ENCODE measurements at regions not wholly inside any gene's neighbourhood (a gene's known extent, or its start where the extent isn't known, plus 50 kb on each side); places are given as distances from the start of the nearest gene placed in this dataset.
A peak's percentile ranks its signal among the peaks of the same experiment; 100 is the strongest.
"Not testable (repeated sequence)": the region's sequence is repeated elsewhere in the genome, so short reads cannot be mapped to it uniquely, and the experiment has no call there.

DNA sequence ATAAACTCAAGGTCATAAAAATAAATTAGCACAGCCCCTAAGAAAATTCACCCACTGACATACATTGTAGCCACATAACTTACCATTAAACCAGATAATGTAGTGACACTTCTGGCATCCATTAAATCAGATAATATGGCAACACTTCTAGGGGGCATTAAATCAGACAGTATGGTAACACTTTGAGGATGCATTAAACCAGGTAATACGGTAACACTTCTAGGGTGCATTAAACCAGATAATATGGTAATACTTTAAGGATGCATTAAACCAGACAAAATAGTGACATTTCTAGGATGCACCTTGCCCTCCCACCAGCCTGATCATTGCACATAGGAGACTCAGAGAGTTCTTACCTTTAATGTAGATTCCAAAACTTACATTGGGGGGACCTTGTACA lies 1220.5 kb upstream of the TMEM132C start:
- DNase-seq (ENCODE audit: extremely low spot score): no peak
- intact Hi-C loops (cut with DNase I): no loop called here
- Histone ChIP-seq H3K9me3 (no peaks in the 10 kb centered on the region), H3K4me3 (no peak overlapping the region), H3K27me3 (no peaks in the 10 kb centered on the region), H3K36me3 (no peaks in the 10 kb centered on the region), H3K27ac (replicated peaks in 1 of 4) (no peak overlapping the region), H3K4me1 (peaks cover 0 to 13% (median 7%) of the 10 kb centered on the region in 4 donors)
- TF ChIP-seq EP300 (IDR thresholded peaks at IDR 0.05): no peak
- no peak for TF ChIP-seq POLR2A (IDR thresholded peaks at IDR 0.05; ENCODE audit: low read depth)
- no peak for TF ChIP-seq POLR2AphosphoS5 (IDR thresholded peaks at IDR 0.05)
- TF ChIP-seq, protein P1, sequence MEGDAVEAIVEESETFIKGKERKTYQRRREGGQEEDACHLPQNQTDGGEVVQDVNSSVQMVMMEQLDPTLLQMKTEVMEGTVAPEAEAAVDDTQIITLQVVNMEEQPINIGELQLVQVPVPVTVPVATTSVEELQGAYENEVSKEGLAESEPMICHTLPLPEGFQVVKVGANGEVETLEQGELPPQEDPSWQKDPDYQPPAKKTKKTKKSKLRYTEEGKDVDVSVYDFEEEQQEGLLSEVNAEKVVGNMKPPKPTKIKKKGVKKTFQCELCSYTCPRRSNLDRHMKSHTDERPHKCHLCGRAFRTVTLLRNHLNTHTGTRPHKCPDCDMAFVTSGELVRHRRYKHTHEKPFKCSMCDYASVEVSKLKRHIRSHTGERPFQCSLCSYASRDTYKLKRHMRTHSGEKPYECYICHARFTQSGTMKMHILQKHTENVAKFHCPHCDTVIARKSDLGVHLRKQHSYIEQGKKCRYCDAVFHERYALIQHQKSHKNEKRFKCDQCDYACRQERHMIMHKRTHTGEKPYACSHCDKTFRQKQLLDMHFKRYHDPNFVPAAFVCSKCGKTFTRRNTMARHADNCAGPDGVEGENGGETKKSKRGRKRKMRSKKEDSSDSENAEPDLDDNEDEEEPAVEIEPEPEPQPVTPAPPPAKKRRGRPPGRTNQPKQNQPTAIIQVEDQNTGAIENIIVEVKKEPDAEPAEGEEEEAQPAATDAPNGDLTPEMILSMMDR (IDR thresholded peaks at IDR 0.05): no peak
- 82% methylated on average over 1 of the region's 1 CpG for WGBS

DNA sequence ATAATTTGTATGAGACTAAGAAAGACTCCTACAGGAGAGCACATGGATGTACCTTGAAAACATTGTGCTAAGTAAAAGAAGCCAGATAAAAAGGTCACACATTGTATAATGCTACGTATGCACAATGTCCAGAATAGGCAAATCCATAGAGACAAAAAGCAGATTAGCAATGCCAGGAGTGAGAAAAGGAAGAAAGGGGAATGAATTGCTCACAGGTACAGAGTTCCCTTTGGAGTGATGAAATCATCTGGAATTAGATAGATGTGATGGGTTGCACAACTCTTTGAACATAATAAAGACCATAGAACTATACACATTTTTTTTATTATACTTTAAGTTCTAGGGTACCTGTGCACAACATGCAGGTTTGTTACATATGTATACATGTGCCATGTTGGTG lies 1218.9 kb upstream of the TMEM132C start:
- H3K27ac ChIP-seq (replicated peaks in 1 of 4): no peak overlapping the region
- TF ChIP-seq, protein P1 (IDR thresholded peaks at IDR 0.05): no peak
- TF ChIP-seq EP300 (IDR thresholded peaks at IDR 0.05) (no peak), POLR2A (IDR thresholded peaks at IDR 0.05; ENCODE audit: low read depth) (no peak), POLR2AphosphoS5 (IDR thresholded peaks at IDR 0.05) (no peak)
- H3K27me3 ChIP-seq: no peaks in the 10 kb centered on the region
- no peak for DNase-seq (ENCODE audit: extremely low spot score)
- no peaks in the 10 kb centered on the region for H3K36me3 ChIP-seq
- H3K4me3 ChIP-seq: no peak overlapping the region
- no peaks in the 10 kb centered on the region for H3K9me3 ChIP-seq
- WGBS: 69% methylated on average over 1 of the region's 1 CpG
- intact Hi-C loops (cut with DNase I): no loop called here
- peaks cover 0 to 13% (median 7%) of the 10 kb centered on the region in 4 donors for H3K4me1 ChIP-seq

DNA sequence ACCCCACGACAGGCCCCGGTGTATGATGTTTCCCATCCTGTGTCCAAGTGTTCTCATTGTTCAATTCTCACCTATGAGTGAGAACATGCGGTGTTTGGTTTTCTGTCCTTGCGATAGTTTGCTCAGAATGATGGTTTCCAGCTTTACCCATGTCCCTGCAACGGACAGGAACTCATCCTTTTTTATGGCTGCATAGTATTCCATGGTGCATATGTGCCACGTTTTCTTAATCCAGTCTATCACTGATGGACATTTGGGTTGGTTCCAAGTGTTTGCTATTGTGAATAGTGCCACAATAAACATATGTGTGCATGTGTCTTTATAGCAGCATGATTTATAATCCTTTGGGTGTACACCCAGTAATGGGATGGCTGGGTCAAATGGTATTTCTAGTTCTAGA lies 1218.4 kb upstream of the TMEM132C start:
- H3K27me3 ChIP-seq; H3K4me3 ChIP-seq; H3K9me3 ChIP-seq; H3K27ac ChIP-seq (replicated peaks in 1 of 4); H3K36me3 ChIP-seq; DNase-seq (ENCODE audit: extremely low spot score); intact Hi-C loops (cut with DNase I): not testable (repeated sequence)
- H3K4me1 ChIP-seq: peaks cover 0 to 13% (median 7%) of the 10 kb centered on the region in 4 donors
- WGBS: 94% methylated on average over 6 of the region's 6 CpGs

DNA sequence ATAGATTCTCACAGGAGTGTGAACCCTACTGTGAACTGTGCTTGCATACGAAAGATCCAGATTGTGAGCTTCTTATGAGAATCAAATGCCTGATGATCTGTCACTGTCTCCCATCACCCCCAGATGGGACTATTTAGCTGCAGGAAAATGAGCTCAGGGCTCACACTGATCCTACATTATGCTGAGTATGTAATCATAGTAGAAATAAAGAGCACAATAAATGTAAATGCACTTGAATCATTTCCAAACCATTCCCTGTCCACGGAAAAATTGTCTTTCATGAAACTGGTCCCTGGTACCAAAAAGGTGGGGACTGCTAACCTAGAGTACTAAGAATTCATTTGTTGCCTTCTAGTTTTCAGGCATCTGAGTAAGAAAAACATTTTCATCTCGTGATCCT lies 1215.8 kb upstream of the TMEM132C start:
- Histone ChIP-seq H3K9me3 (no peaks in the 10 kb centered on the region), H3K27ac (replicated peaks in 1 of 4) (no peak overlapping the region), H3K4me3 (no peak overlapping the region), H3K27me3 (no peaks in the 10 kb centered on the region), H3K36me3 (no peaks in the 10 kb centered on the region), H3K4me1 (no peaks in the 10 kb centered on the region)
- WGBS: 85% methylated on average over 3 of the region's 3 CpGs
- intact Hi-C loops (cut with DNase I): no loop called here
- no peak for DNase-seq (ENCODE audit: extremely low spot score)
- TF ChIP-seq POLR2AphosphoS5 (IDR thresholded peaks at IDR 0.05) (no peak), EP300 (IDR thresholded peaks at IDR 0.05) (no peak), POLR2A (IDR thresholded peaks at IDR 0.05; ENCODE audit: low read depth) (no peak)

DNA sequence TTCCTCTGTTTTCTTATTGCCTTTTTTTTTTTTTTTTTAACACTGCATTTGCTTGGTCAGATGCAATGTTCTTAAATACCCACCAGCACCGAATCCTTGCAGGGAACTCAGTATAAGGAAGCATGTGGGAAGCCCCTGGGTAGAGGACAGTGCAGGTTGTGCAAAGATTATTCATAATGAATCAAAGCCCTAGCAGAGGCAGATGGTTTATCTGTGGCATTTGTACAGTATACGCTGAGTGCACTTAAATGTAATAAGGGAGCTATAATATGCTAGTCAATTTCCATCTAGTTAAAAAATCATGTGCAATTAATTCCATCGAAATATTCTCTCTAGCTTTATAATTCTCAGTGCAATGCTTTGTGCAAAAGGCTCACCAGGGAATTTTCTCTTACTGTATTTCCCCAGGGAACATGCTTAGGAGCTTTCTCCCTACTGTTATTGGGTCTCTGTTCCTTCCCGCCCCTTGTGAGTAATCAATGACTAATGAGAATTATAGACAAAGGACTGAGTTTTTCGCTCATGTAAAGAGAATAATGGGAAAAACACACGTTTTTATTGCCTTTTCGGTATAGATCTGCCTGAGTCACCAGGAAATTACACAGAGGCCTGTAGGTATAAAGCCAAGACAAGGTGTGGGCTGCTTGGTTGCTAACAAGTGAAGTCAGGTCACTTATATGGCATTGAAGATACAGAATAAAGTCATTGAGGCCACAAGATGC lies 1214.3 kb upstream of the TMEM132C start:
- Histone ChIP-seq H3K36me3 (no peaks in the 10 kb centered on the region), H3K4me3 (no peak overlapping the region), H3K9me3 (no peaks in the 10 kb centered on the region), H3K27me3 (no peaks in the 10 kb centered on the region), H3K27ac (replicated peaks in 1 of 4) (no peak overlapping the region), H3K4me1 (no peaks in the 10 kb centered on the region)
- 76% methylated on average over 7 of the region's 7 CpGs for WGBS
- intact Hi-C loops (cut with DNase I): no loop called here
- no peak for TF ChIP-seq EP300 (IDR thresholded peaks at IDR 0.05)
- TF ChIP-seq, protein P1 (IDR thresholded peaks at IDR 0.05): no peak
- no peak for TF ChIP-seq POLR2AphosphoS5 (IDR thresholded peaks at IDR 0.05)
- no peak for TF ChIP-seq POLR2A (IDR thresholded peaks at IDR 0.05; ENCODE audit: low read depth)
- no peak for DNase-seq (ENCODE audit: extremely low spot score)

DNA sequence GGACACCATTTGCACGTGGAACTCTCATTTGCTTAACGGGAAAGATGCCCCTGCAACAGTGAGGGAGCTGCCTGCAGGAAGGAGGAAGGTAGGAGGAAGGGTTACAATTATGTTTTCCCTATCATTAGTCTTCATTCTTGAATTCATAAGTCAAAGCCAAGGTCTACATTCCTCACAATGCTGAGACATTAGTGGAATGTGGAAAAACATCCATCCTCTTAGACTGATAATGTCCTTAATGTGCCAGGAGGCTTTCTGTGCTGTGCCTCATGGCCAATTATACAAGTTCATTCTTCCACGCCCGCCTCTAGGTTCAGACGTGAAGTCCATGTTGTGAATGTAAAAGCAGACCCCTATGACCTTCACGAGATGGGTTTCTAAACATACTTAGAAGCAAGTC lies 1212.4 kb upstream of the TMEM132C start:
- peak; percentile 72 for DNase-seq (ENCODE audit: extremely low spot score)
- Histone ChIP-seq H3K36me3 (no peaks in the 10 kb centered on the region), H3K27me3 (no peaks in the 10 kb centered on the region), H3K9me3 (no peaks in the 10 kb centered on the region), H3K27ac (replicated peaks in 1 of 4) (no peak overlapping the region), H3K4me3 (no peak overlapping the region), H3K4me1 (no peaks in the 10 kb centered on the region)
- intact Hi-C loops (cut with DNase I): no loop called here
- WGBS: 57% methylated on average over 6 of the region's 6 CpGs
- TF ChIP-seq POLR2A (IDR thresholded peaks at IDR 0.05; ENCODE audit: low read depth) (no peak), EP300 (IDR thresholded peaks at IDR 0.05) (no peak), POLR2AphosphoS5 (IDR thresholded peaks at IDR 0.05) (no peak)
- TF ChIP-seq, protein P1 (IDR thresholded peaks at IDR 0.05): no peak
